Mucosa of descending colon (tissue), 3 donors: ENCODE measurements at regions not wholly inside any gene's neighbourhood (a gene's known extent, or its start where the extent isn't known, plus 50 kb on each side); places are given as distances from the start of the nearest gene placed in this dataset.

Experiments
- ATAC-seq: fragments of 200-7000 bp; cut with Tn5 transposase; one replicate; pipeline ENCODE4 v1.9.1; 2020; ENCODE audit warnings: mild to moderate bottlenecking, moderate library complexity
- DNase-seq, 3 donors: peaks; one replicate each; pipeline ENCODE4 v3.0.0-alpha.2; 2020
- H3K36me3 ChIP-seq: fragments of 200-600 bp; one replicate; pipeline ENCODE4 v1.8.0; 2021; ENCODE audit warnings: low read depth, mild to moderate bottlenecking
- H3K4me1 ChIP-seq: fragments of 200-600 bp; one replicate; pipeline ENCODE4 v1.8.0; 2021; ENCODE audit warnings: low read depth, mild to moderate bottlenecking
- H3K4me3 ChIP-seq: fragments of 200-600 bp; one replicate; pipeline ENCODE4 v1.8.0; 2021; ENCODE audit warnings: mild to moderate bottlenecking
- H3K9me3 ChIP-seq: fragments of 200-600 bp; one replicate; pipeline ENCODE4 v1.8.0; 2021; ENCODE audit warnings: mild to moderate bottlenecking
- CTCF ChIP-seq: fragments of 200-600 bp; IDR thresholded peaks from one replicate; pipeline ENCODE4 v1.8.0; 2022; ENCODE audit warnings: antibody characterized with exemption, mild to moderate bottlenecking
- intact Hi-C, 2 donors: fragments of 100-400 bp; cut with DNase I in 1 of 2; cut with micrococcal nuclease in 1 of 2; formaldehyde crosslinking; loops; one replicate each; pipeline versions ENCODE4 v1.11.0 to v1.11.1; 2022; cut with DNase I, micrococcal nuclease
- donor health status: DM: no; HTN: no; CAD: no; lungs with moderate emphysema.
- donor health status: DM: no; HTN: no; CAD: no.
- donor health status: DM: no; HTN: yes; CAD: no.

GRCh38 chr13:95437561-95437960 lies 115.0 kb upstream of the CLDN10 start:
- DNase-seq: no peak
- intact Hi-C loops: no loop called here
- no peak for TF ChIP-seq CTCF
- Histone ChIP-seq H3K36me3 (no peaks in the 10 kb centered on the region), H3K4me1 (no peaks in the 10 kb centered on the region), H3K4me3 (no peak overlapping the region), H3K9me3 (no peaks in the 10 kb centered on the region)
- no peak for ATAC-seq

GRCh38 chr13:95438297-95438696 lies 114.2 kb upstream of the CLDN10 start:
- no peak for ATAC-seq
- DNase-seq: no peak
- H3K9me3 ChIP-seq: no peaks in the 10 kb centered on the region
- intact Hi-C loops: no loop called here
- no peak for TF ChIP-seq CTCF
- no peaks in the 10 kb centered on the region for H3K4me1 ChIP-seq
- no peak overlapping the region for H3K4me3 ChIP-seq
- H3K36me3 ChIP-seq: no peaks in the 10 kb centered on the region

GRCh38 chr13:95440441-95441088 lies 112.0 kb upstream of the CLDN10 start:
- intact Hi-C loops: no loop called here
- no peak for TF ChIP-seq CTCF
- Histone ChIP-seq H3K4me1 (no peaks in the 10 kb centered on the region), H3K9me3 (no peaks in the 10 kb centered on the region), H3K4me3 (no peak overlapping the region), H3K36me3 (no peaks in the 10 kb centered on the region)
- DNase-seq (no peak), ATAC-seq (no peak)

GRCh38 chr13:95441326-95441725 lies 111.2 kb upstream of the CLDN10 start:
- ATAC-seq: no peak
- intact Hi-C loops: no loop called here
- no peak for TF ChIP-seq CTCF
- Histone ChIP-seq H3K4me1 (no peaks in the 10 kb centered on the region), H3K36me3 (no peaks in the 10 kb centered on the region), H3K9me3 (no peaks in the 10 kb centered on the region), H3K4me3 (no peak overlapping the region)
- DNase-seq: no peak

- DNase-seq: no peak
- no peak for ATAC-seq
- Histone ChIP-seq H3K36me3 (no peaks in the 10 kb centered on the region), H3K4me1 (no peaks in the 10 kb centered on the region), H3K9me3 (no peaks in the 10 kb centered on the region), H3K4me3 (no peak overlapping the region)
- TF ChIP-seq CTCF: no peak
- intact Hi-C loops: no loop called here
Measured at GRCh38 chr13:95444006-95444730, 108.4 kb upstream of the CLDN10 start.
